Nephron progenitor cell (in vitro differentiated cells): ENCODE measurements at regions not wholly inside any gene's neighbourhood (a gene's known extent, or its start where the extent isn't known, plus 50 kb on each side); places are given as distances from the start of the nearest gene placed in this dataset.

Source experiments
- DNase-seq: peaks from one replicate; pipeline ENCODE4 v3.0.0; 2021
- H3K27ac Mint-ChIP-seq: 2 replicates; pipeline ENCODE4 v1.8.0; 2021; ENCODE audit warnings: mild to moderate bottlenecking, moderate library complexity, mixed read lengths
- H3K27me3 Mint-ChIP-seq: 2 replicates; pipeline ENCODE4 v1.8.0; 2021; ENCODE audit warnings: mild to moderate bottlenecking, low read depth, mixed read lengths; ENCODE audit not compliant: poor library complexity
- H3K36me3 Mint-ChIP-seq: 2 replicates; pipeline ENCODE4 v1.8.0; 2021; ENCODE audit warnings: low read depth, mixed read lengths
- H3K4me1 Mint-ChIP-seq: 2 replicates; pipeline ENCODE4 v1.8.0; 2021; ENCODE audit warnings: mixed read lengths
- H3K4me3 Mint-ChIP-seq: 2 replicates; pipeline ENCODE4 v1.8.0; 2021; ENCODE audit warnings: mild to moderate bottlenecking, moderate library complexity, mixed read lengths
- H3K9me3 Mint-ChIP-seq: 2 replicates; pipeline ENCODE4 v1.8.0; 2021; ENCODE audit warnings: mild to moderate bottlenecking, moderate library complexity, mixed read lengths
- CTCF ChIP-seq: fragments of 200-600 bp; sonication (generic); IDR thresholded peaks from 2 replicates; pipeline ENCODE4 v1.5.0; 2021; ENCODE audit warnings: antibody characterized with exemption

- no peak overlapping the region for H3K4me3 Mint-ChIP-seq
- no peak for DNase-seq
- H3K27me3 Mint-ChIP-seq: peaks cover 9% of the 10 kb centered on the region
- no peak overlapping the region for H3K27ac Mint-ChIP-seq
- peaks cover 2% of the 10 kb centered on the region for H3K4me1 Mint-ChIP-seq
- no peaks in the 10 kb centered on the region for H3K36me3 Mint-ChIP-seq
- H3K9me3 Mint-ChIP-seq: no peaks in the 10 kb centered on the region
- no peak for TF ChIP-seq CTCF
Measured at GRCh38 chr6:10330515-10330914, 84.4 kb downstream of the TFAP2A start.

GRCh38 chr6:10323018-10323417 is 91.9 kb downstream of the TFAP2A start:
- TF ChIP-seq CTCF: no peak
- H3K27ac Mint-ChIP-seq: no peak overlapping the region
- DNase-seq: no peak
- H3K36me3 Mint-ChIP-seq: no peaks in the 10 kb centered on the region
- no peak overlapping the region for H3K4me3 Mint-ChIP-seq
- peaks cover 9% of the 10 kb centered on the region for H3K4me1 Mint-ChIP-seq
- peaks cover 3% of the 10 kb centered on the region for H3K27me3 Mint-ChIP-seq
- H3K9me3 Mint-ChIP-seq: peaks cover 12% of the 10 kb centered on the region

- TF ChIP-seq CTCF: no peak
- DNase-seq: no peak
- no peak overlapping the region for H3K4me3 Mint-ChIP-seq
- H3K4me1 Mint-ChIP-seq: peaks cover 23% of the 10 kb centered on the region
- peaks cover 12% of the 10 kb centered on the region for H3K9me3 Mint-ChIP-seq
- H3K36me3 Mint-ChIP-seq: no peaks in the 10 kb centered on the region
- H3K27ac Mint-ChIP-seq: no peak overlapping the region
- peaks cover 3% of the 10 kb centered on the region for H3K27me3 Mint-ChIP-seq
Measured at GRCh38 chr6:10320291-10320690, 94.6 kb downstream of the TFAP2A start.

GRCh38 chr6:10316373-10316721 is 98.5 kb downstream of the TFAP2A start:
- no peak for TF ChIP-seq CTCF
- DNase-seq: no peak
- H3K9me3 Mint-ChIP-seq: peaks cover 12% of the 10 kb centered on the region
- H3K27ac Mint-ChIP-seq: no peak overlapping the region
- H3K27me3 Mint-ChIP-seq: peaks cover 7% of the 10 kb centered on the region
- H3K4me1 Mint-ChIP-seq: peaks cover 41% of the 10 kb centered on the region
- no peaks in the 10 kb centered on the region for H3K36me3 Mint-ChIP-seq
- no peak overlapping the region for H3K4me3 Mint-ChIP-seq

- TF ChIP-seq CTCF: no peak
- Mint-ChIP-seq H3K27ac (no peak overlapping the region), H3K4me3 (no peak overlapping the region), H3K27me3 (peaks cover 4% of the 10 kb centered on the region), H3K36me3 (no peaks in the 10 kb centered on the region), H3K4me1 (peaks cover 46% of the 10 kb centered on the region), H3K9me3 (peaks cover 12% of the 10 kb centered on the region)
- no peak for DNase-seq
Measured at GRCh38 chr6:10315658-10316372, 99.1 kb downstream of the TFAP2A start.

- H3K9me3 Mint-ChIP-seq: peaks cover 12% of the 10 kb centered on the region
- TF ChIP-seq CTCF: no peak
- no peak overlapping the region for H3K4me3 Mint-ChIP-seq
- H3K27ac Mint-ChIP-seq: no peak overlapping the region
- no peaks in the 10 kb centered on the region for H3K36me3 Mint-ChIP-seq
- no peak for DNase-seq
- peaks cover 54% of the 10 kb centered on the region for H3K4me1 Mint-ChIP-seq
- H3K27me3 Mint-ChIP-seq: peaks cover 4% of the 10 kb centered on the region
Measured at GRCh38 chr6:10315034-10315433, 99.8 kb downstream of the TFAP2A start.
